IPS DF 4.7 (cell line): ENCODE measurements at regions not wholly inside any gene's neighbourhood (a gene's known extent, or its start where the extent isn't known, plus 50 kb on each side); places are given as distances from the start of the nearest gene placed in this dataset.
"Not testable (repeated sequence)": the region's sequence is repeated elsewhere in the genome, so short reads cannot be mapped to it uniquely, and the experiment has no call there.

ENCODE experiments used
- DNase-seq: peaks from one replicate; pipeline ENCODE4 v3.0.0-alpha.2; 2013; ENCODE audit warnings: low spot score; ENCODE audit errors: extremely low read depth

GRCh38 chr2:193895226-193895625 is 1700.5 kb upstream of the TMEFF2 start:
- DNase-seq: no peak

- no peak for DNase-seq
These were observed 1699.3 kb upstream of the TMEFF2 start for GRCh38 chr2:193894081-193894480.

GRCh38 chr2:193891023-193891422 is 1696.3 kb upstream of the TMEFF2 start:
- DNase-seq: no peak

- DNase-seq: no peak
These were observed 1690.7 kb upstream of the TMEFF2 start for GRCh38 chr2:193885419-193885818.

- DNase-seq: no peak
These were observed 1689.1 kb upstream of the TMEFF2 start for GRCh38 chr2:193883820-193884219.

GRCh38 chr2:193876980-193877379 is 1682.2 kb upstream of the TMEFF2 start:
- no peak for DNase-seq

- DNase-seq: no peak
These were observed 1674.8 kb upstream of the TMEFF2 start for GRCh38 chr2:193869564-193869963.

- DNase-seq: no peak
These were observed 1674.1 kb upstream of the TMEFF2 start for GRCh38 chr2:193868833-193869232.

GRCh38 chr2:193868132-193868531 is 1673.4 kb upstream of the TMEFF2 start:
- DNase-seq: no peak

- DNase-seq: no peak
These were observed 1672.7 kb upstream of the TMEFF2 start for GRCh38 chr2:193867454-193867853.

- no peak for DNase-seq
These were observed 1666.8 kb upstream of the TMEFF2 start for GRCh38 chr2:193861557-193861956.

- no peak for DNase-seq
These were observed 1653.3 kb upstream of the TMEFF2 start for GRCh38 chr2:193847991-193848390.

- no peak for DNase-seq
These were observed 1652.4 kb upstream of the TMEFF2 start for GRCh38 chr2:193847130-193847529.

GRCh38 chr2:193845604-193846003 is 1650.9 kb upstream of the TMEFF2 start:
- no peak for DNase-seq

GRCh38 chr2:193843675-193844074 is 1648.9 kb upstream of the TMEFF2 start:
- no peak for DNase-seq

GRCh38 chr2:193841384-193842150 is 1646.8 kb upstream of the TMEFF2 start:
- no peak for DNase-seq

GRCh38 chr2:193837111-193837738 is 1642.5 kb upstream of the TMEFF2 start:
- no peak for DNase-seq

GRCh38 chr2:193836424-193837006 is 1641.8 kb upstream of the TMEFF2 start:
- DNase-seq: not testable (repeated sequence)

GRCh38 chr2:193833895-193834294 is 1639.2 kb upstream of the TMEFF2 start:
- not testable (repeated sequence) for DNase-seq

- no peak for DNase-seq
These were observed 1629.7 kb upstream of the TMEFF2 start for GRCh38 chr2:193824474-193824873.

GRCh38 chr2:193818801-193819499 is 1624.2 kb upstream of the TMEFF2 start:
- no peak for DNase-seq

GRCh38 chr2:193816008-193816407 is 1621.3 kb upstream of the TMEFF2 start:
- DNase-seq: no peak
